GM12891 (cell line): ENCODE measurements at regions not wholly inside any gene's neighbourhood (a gene's known extent, or its start where the extent isn't known, plus 50 kb on each side); places are given as distances from the start of the nearest gene placed in this dataset.

ENCODE experiments used
- PAX5 ChIP-seq: IDR thresholded peaks from 2 replicates; pipeline ENCODE4 v1.6.1; 2011; ENCODE audit warnings: low read length, moderate library complexity, mild to moderate bottlenecking; ENCODE audit not compliant: insufficient read depth, severe bottlenecking
- POLR2A ChIP-seq: IDR thresholded peaks from 2 replicates; pipeline ENCODE4 v1.6.1; 2011; ENCODE audit warnings: low read depth, low read length, control low read depth
- POLR2AphosphoS5 ChIP-seq: IDR thresholded peaks from 2 replicates; pipeline ENCODE4 v1.6.1; 2011; ENCODE audit warnings: low read depth, low read length, control low read depth
- TAF1 ChIP-seq: IDR thresholded peaks from 2 replicates; pipeline ENCODE4 v1.6.1; 2011; ENCODE audit warnings: low read depth, low read length, control low read depth

GRCh38 chr9:89853161-89853560 lies 248.3 kb downstream of the GADD45G start:
- no peak for TF ChIP-seq POLR2A
- no peak for TF ChIP-seq POLR2AphosphoS5
- TF ChIP-seq TAF1, result no peak
- no peak for TF ChIP-seq PAX5
